H1 (cell line): ENCODE measurements at regions not wholly inside any gene's neighbourhood (a gene's known extent, or its start where the extent isn't known, plus 50 kb on each side); places are given as distances from the start of the nearest gene placed in this dataset.
"Not testable (repeated sequence)": the region's sequence is repeated elsewhere in the genome, so short reads cannot be mapped to it uniquely, and the experiment has no call there.

Experiments
- CTCF ChIA-PET: fragments of 300-600 bp; sonication (Branson Sonifier 250); formaldehyde crosslinking; loops from one replicate; lab custom pipeline; 2021; ENCODE audit not compliant: partially characterized antibody; lab: Charles Lee
- POLR2A ChIA-PET: fragments of 300-600 bp; sonication (Branson Sonifier 250); formaldehyde crosslinking; loops from one replicate; lab custom pipeline; 2021; ENCODE audit warnings: inconsistent platforms; ENCODE audit not compliant: partially characterized antibody; lab: Charles Lee
- DNase-seq, 2 experiments: peaks; one replicate each; pipeline versions ENCODE4 v3.0.0 to v3.0.0-alpha.2; 2010 to 2022; ENCODE audit warnings: low spot score in 2 of 2, low read depth in 1 of 2, mixed read lengths in 1 of 2
- FAIRE-seq: peaks from 2 replicates; lab custom pipeline; 2011; peaks lifted over from hg19 to GRCh38; lab: Jason Lieb, UNC
- H2AFZ ChIP-seq: 2 replicates; pipeline ENCODE4 v1.8.1; 2012; ENCODE audit warnings: low read length, inconsistent platforms
- H2AK5ac ChIP-seq: 2 replicates; pipeline ENCODE4 v1.6.1; 2013; ENCODE audit warnings: low read depth, low read length
- H2BK120ac ChIP-seq: replicated peaks from 2 replicates; pipeline ENCODE3; 2013; ENCODE audit warnings: low read depth, low read length, inconsistent platforms
- H2BK12ac ChIP-seq: 2 replicates; pipeline ENCODE4 v1.6.1; 2013; ENCODE audit warnings: low read depth, low read length
- H2BK15ac ChIP-seq: 2 replicates; pipeline ENCODE4 v1.6.1; 2013; ENCODE audit warnings: low read length
- H2BK20ac ChIP-seq: 2 replicates; pipeline ENCODE4 v1.6.1; 2013; ENCODE audit warnings: low read length
- H2BK5ac ChIP-seq: 2 replicates; pipeline ENCODE4 v1.6.1; 2013; ENCODE audit warnings: low read depth, low read length
- H3K14ac ChIP-seq: 2 replicates; pipeline ENCODE4 v1.6.1; 2013; ENCODE audit warnings: inconsistent platforms; ENCODE audit not compliant: insufficient read length
- H3K18ac ChIP-seq: 2 replicates; pipeline ENCODE4 v1.6.1; 2013; ENCODE audit warnings: low read length; ENCODE audit errors: extremely low read depth
- H3K23ac ChIP-seq: 2 replicates; pipeline ENCODE4 v1.6.1; 2013; ENCODE audit warnings: inconsistent platforms; ENCODE audit not compliant: insufficient read length
- H3K23me2 ChIP-seq: 2 replicates; pipeline ENCODE4 v1.6.1; 2013; ENCODE audit warnings: low read depth, low read length
- H3K27ac ChIP-seq: 2 replicates; pipeline ENCODE4 v1.6.1; 2011; ENCODE audit warnings: low read depth, low read length, inconsistent platforms
- H3K27me3 ChIP-seq, 4 experiments: replicated peaks in 1 of 4; 1 replicate in 1 of 4; 2 replicates in 3 of 4; pipeline versions ENCODE4 v1.6.1 to v1.8.1; 2011 to 2013; ENCODE audit warnings: low read length in 3 of 4, mild to moderate bottlenecking in 3 of 4, inconsistent platforms in 2 of 4, mixed read lengths in 2 of 4, moderate library complexity in 1 of 4; ENCODE audit not compliant: control insufficient read depth in 3 of 4, insufficient read depth in 3 of 4; ENCODE audit errors: extremely low read depth in 1 of 4
- H3K36me3 ChIP-seq, 4 experiments: 2 replicates each; pipeline versions ENCODE4 v1.6.1 to v1.8.1; 2011 to 2013; ENCODE audit warnings: mild to moderate bottlenecking in 4 of 4, low read length in 3 of 4, moderate library complexity in 2 of 4, control low read depth in 1 of 4, inconsistent platforms in 1 of 4; ENCODE audit not compliant: insufficient read depth in 4 of 4, control insufficient read depth in 2 of 4
- H3K4ac ChIP-seq: replicated peaks from 2 replicates; pipeline ENCODE3; 2013; ENCODE audit warnings: low read length, low read depth, mixed read lengths, inconsistent platforms; ENCODE audit not compliant: insufficient read length
- H3K4me1 ChIP-seq, 4 experiments: replicated peaks in 1 of 4; 1 replicate in 1 of 4; 2 replicates in 3 of 4; pipeline versions ENCODE4 v1.6.1 to v1.8.1; 2011 to 2013; ENCODE audit warnings: low read length in 3 of 4, inconsistent platforms in 2 of 4, mixed read lengths in 1 of 4; ENCODE audit not compliant: insufficient read depth in 4 of 4, control insufficient read depth in 3 of 4
- H3K4me2 ChIP-seq, 2 experiments: 2 replicates each; pipeline versions ENCODE4 v1.6.1 to v1.8.1; 2011 to 2013; ENCODE audit warnings: low read depth in 2 of 2, low read length in 2 of 2, control low read depth in 1 of 2, inconsistent platforms in 1 of 2, mild to moderate bottlenecking in 1 of 2; ENCODE audit not compliant: insufficient read depth in 1 of 2
- H3K4me3 ChIP-seq, 4 experiments: fragments of 200-600, 300-600 bp in 1 of 4; sonication (generic), shearing (Covaris generic), sonication (Bioruptor Twin) in 1 of 4; 2 replicates each; pipeline versions ENCODE4 v1.5.1 to v1.8.1; 2011 to 2016; ENCODE audit warnings: low read length in 4 of 4, low read depth in 3 of 4, control low read depth in 2 of 4, inconsistent platforms in 2 of 4, mild to moderate bottlenecking in 2 of 4, mixed read lengths in 1 of 4, moderate library complexity in 1 of 4; ENCODE audit not compliant: insufficient read depth in 2 of 4; ENCODE audit errors: extremely low read depth in 1 of 4
- H3K56ac ChIP-seq: replicated peaks from 2 replicates; pipeline ENCODE3; 2013; ENCODE audit warnings: low read depth, mild to moderate bottlenecking, mixed read lengths, low read length, inconsistent platforms; ENCODE audit not compliant: insufficient read length
- H3K79me1 ChIP-seq: 2 replicates; pipeline ENCODE4 v1.6.1; 2013; ENCODE audit warnings: low read depth, low read length, control low read depth
- H3K79me2 ChIP-seq, 2 experiments: 2 replicates each; pipeline versions ENCODE4 v1.6.1 to v1.8.1; 2012 to 2013; ENCODE audit warnings: low read length in 2 of 2, mild to moderate bottlenecking in 2 of 2, inconsistent platforms in 1 of 2; ENCODE audit not compliant: insufficient read depth in 2 of 2, control insufficient read depth in 1 of 2
- H3K9ac ChIP-seq, 4 experiments: replicated peaks in 1 of 4; 1 replicate in 1 of 4; 2 replicates in 3 of 4; pipeline versions ENCODE4 v1.6.1 to v1.8.1; 2011 to 2013; ENCODE audit warnings: low read depth in 3 of 4, low read length in 3 of 4, control low read depth in 2 of 4, mild to moderate bottlenecking in 2 of 4, moderate library complexity in 2 of 4, inconsistent platforms in 1 of 4; ENCODE audit errors: extremely low read depth in 1 of 4
- H3K9me3 ChIP-seq, 2 experiments: 2 replicates each; pipeline versions ENCODE4 v1.6.1 to v1.8.1; 2012 to 2013; ENCODE audit warnings: mild to moderate bottlenecking in 2 of 2, moderate library complexity in 2 of 2, control low read depth in 1 of 2, inconsistent platforms in 1 of 2, low read depth in 1 of 2, low read length in 1 of 2, mixed read lengths in 1 of 2; ENCODE audit not compliant: insufficient read depth in 2 of 2
- H4K20me1 ChIP-seq, 2 experiments: replicated peaks in 1 of 2; 2 replicates each; pipeline versions ENCODE3 to v1.8.1; 2011 to 2013; ENCODE audit warnings: inconsistent platforms in 2 of 2, low read length in 2 of 2, mild to moderate bottlenecking in 1 of 2; ENCODE audit not compliant: insufficient read depth in 2 of 2, control insufficient read depth in 1 of 2
- H4K5ac ChIP-seq: 2 replicates; pipeline ENCODE4 v1.6.1; 2013; ENCODE audit warnings: low read length, low read depth, mixed read lengths, inconsistent platforms; ENCODE audit not compliant: insufficient read length
- H4K8ac ChIP-seq: 2 replicates; pipeline ENCODE4 v1.8.0; 2013; ENCODE audit warnings: mild to moderate bottlenecking, moderate library complexity, low read length, inconsistent platforms; ENCODE audit not compliant: insufficient read depth; ENCODE audit errors: extremely low read depth
- H4K91ac ChIP-seq: replicated peaks from 2 replicates; pipeline ENCODE3; 2013; ENCODE audit warnings: low read length, mixed read lengths, inconsistent platforms; ENCODE audit not compliant: insufficient read length
- WGBS, 2 experiments: shearing (Covaris generic) in 1 of 2; methylation state at CpG; one replicate each; pipeline versions ENCODE4 v1.1.6 to v1.1.7; 2013 to 2015; ENCODE audit warnings: low lambda C conversion rate in 2 of 2, mixed read lengths in 2 of 2, inconsistent platforms in 1 of 2, low coverage in 1 of 2, missing lambda C conversion rate in 1 of 2; ENCODE audit not compliant: insufficient replicate concordance in 2 of 2, insufficient coverage in 1 of 2, insufficient read length in 1 of 2; ENCODE audit errors: extremely low coverage in 1 of 2, missing lambda C conversion rate in 1 of 2; 5-methylcytosine and 5-hydroxymethylcytosine counted together

DNA sequence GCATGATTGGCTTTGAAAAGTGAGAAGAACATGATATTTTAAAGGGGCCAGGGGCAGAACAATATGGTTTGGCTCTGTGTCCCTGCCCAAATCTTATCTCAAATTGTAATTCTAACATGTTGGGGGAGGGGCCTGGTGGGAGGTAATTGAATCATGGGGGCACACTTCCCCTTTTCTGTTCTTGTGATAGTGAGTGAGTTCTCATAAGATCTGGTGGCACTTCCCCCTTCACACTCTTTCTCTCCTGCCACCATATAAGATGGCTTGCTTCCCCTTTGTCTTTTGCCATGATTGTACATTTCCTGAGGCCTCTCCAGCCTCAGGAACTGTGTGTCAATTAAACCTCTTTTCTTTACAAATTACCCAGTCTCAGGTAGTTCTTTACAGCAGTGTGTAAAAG is 85.9 kb upstream of the C1QTNF3 start:
- H3K18ac ChIP-seq, H3K36me3 ChIP-seq, H4K5ac ChIP-seq, H2BK20ac ChIP-seq, H2BK120ac ChIP-seq, H3K14ac ChIP-seq, H3K4me2 ChIP-seq, H3K9me3 ChIP-seq, POLR2A ChIA-PET, H3K23me2 ChIP-seq, H2BK15ac ChIP-seq, DNase-seq, H2AK5ac ChIP-seq, H3K79me1 ChIP-seq, H3K27ac ChIP-seq, H3K4me1 ChIP-seq, H3K56ac ChIP-seq, H2AFZ ChIP-seq, H2BK5ac ChIP-seq, H3K4me3 ChIP-seq, FAIRE-seq, CTCF ChIA-PET, H3K79me2 ChIP-seq, H2BK12ac ChIP-seq, H4K8ac ChIP-seq, H4K91ac ChIP-seq, H4K20me1 ChIP-seq, H3K4ac ChIP-seq, H3K27me3 ChIP-seq, H3K23ac ChIP-seq, H3K9ac ChIP-seq: not testable (repeated sequence)

DNA sequence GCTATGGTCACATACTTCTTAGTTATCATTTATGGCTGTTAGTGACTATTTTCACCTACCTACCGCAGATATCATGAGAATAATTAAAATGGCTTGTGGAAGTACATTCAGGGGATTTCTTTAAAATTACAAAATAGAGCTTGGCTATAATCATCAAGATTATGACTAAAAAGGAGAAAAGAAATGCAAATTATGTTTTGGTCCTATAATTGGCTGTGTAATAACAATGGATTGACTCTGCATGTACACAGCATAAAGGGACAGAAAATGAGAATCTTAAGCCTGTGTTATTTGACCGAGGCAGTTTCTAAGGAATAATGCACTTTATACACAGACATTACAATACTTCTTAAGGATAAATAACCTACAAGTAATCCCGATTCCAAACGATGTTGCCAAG is 112.0 kb upstream of the C1QTNF3 start:
- H3K23me2 ChIP-seq, H3K36me3 ChIP-seq, FAIRE-seq, H3K4me3 ChIP-seq, H3K79me1 ChIP-seq, H3K4ac ChIP-seq, H4K8ac ChIP-seq, H3K23ac ChIP-seq, H3K4me1 ChIP-seq, H3K14ac ChIP-seq, H4K91ac ChIP-seq, POLR2A ChIA-PET, H2AK5ac ChIP-seq, H2BK120ac ChIP-seq, H3K4me2 ChIP-seq, H3K79me2 ChIP-seq, H3K9me3 ChIP-seq, H3K27me3 ChIP-seq, H2BK5ac ChIP-seq, H2AFZ ChIP-seq, H3K9ac ChIP-seq, H2BK20ac ChIP-seq, H3K18ac ChIP-seq, H2BK12ac ChIP-seq, H3K56ac ChIP-seq, H4K20me1 ChIP-seq, H4K5ac ChIP-seq, H3K27ac ChIP-seq, CTCF ChIA-PET, DNase-seq, H2BK15ac ChIP-seq: not testable (repeated sequence)
- 71% methylated on average over 3 of the region's 4 CpGs; no CpG with 5 or more reads in 1 of the 2 experiments for WGBS, 2 experiments
